Breast epithelium (tissue), 4 donors: ENCODE measurements at regions not wholly inside any gene's neighbourhood (a gene's known extent, or its start where the extent isn't known, plus 50 kb on each side); places are given as distances from the start of the nearest gene placed in this dataset.

ENCODE experiments used
- DNase-seq, 2 donors: peaks; one replicate each; pipeline ENCODE4 v3.0.0-alpha.2; 2019; ENCODE audit warnings: low spot score in 2 of 2
- H3K27ac ChIP-seq, 2 donors: fragments of 200-600 bp; sonication (generic) in 1 of 2; one replicate each; pipeline ENCODE4 v1.5.1; 2016 to 2019; ENCODE audit warnings: mild to moderate bottlenecking in 1 of 2
- H3K27me3 ChIP-seq, 2 donors: fragments of 200-600 bp; sonication (generic) in 1 of 2; one replicate each; pipeline versions ENCODE4 v1.5.1 to v1.6.0; 2017 to 2019; ENCODE audit warnings: control low read depth in 1 of 2, mild to moderate bottlenecking in 1 of 2
- H3K36me3 ChIP-seq: fragments of 200-600 bp; one replicate; pipeline ENCODE4 v1.5.1; 2019
- H3K4me1 ChIP-seq, 2 donors: fragments of 200-600 bp; sonication (generic); one replicate each; pipeline ENCODE4 v1.5.1; 2016 to 2019; ENCODE audit warnings: control low read depth in 1 of 2
- H3K4me3 ChIP-seq, 3 donors: fragments of 200-600 bp; sonication (generic); 1 replicate in 2 of 3; 2 replicates in 1 of 3; pipeline ENCODE4 v1.5.1; 2016 to 2019; ENCODE audit warnings: mild to moderate bottlenecking in 3 of 3, moderate library complexity in 2 of 3
- H3K9me3 ChIP-seq, 2 donors: fragments of 200-600 bp; sonication (generic) in 1 of 2; one replicate each; pipeline ENCODE4 v1.5.1; 2016 to 2019; ENCODE audit warnings: control low read depth in 1 of 2
- POLR2A ChIP-seq: fragments of 450-650 bp; IDR thresholded peaks from one replicate; pipeline ENCODE4 v1.6.1; 2016; ENCODE audit warnings: antibody characterized with exemption, mild to moderate bottlenecking, moderate library complexity
- POLR2AphosphoS5 ChIP-seq, 3 donors: sonication (generic); formaldehyde crosslinking; IDR thresholded peaks; one replicate each; pipeline ENCODE4 v1.6.1; 2017; ENCODE audit warnings: antibody characterized with exemption in 3 of 3
- intact Hi-C: fragments of 100-400 bp; cut with DNase I; formaldehyde crosslinking; loops from one replicate; pipeline ENCODE4 v1.15.1; 2023; ENCODE audit warnings: low total_unique reads
- TF ChIP-seq, protein P1 (sequence below), 3 donors: fragments of 450-650 bp; IDR thresholded peaks; one replicate each; pipeline ENCODE4 v1.5.1; 2016 to 2017; ENCODE audit warnings: antibody characterized with exemption in 3 of 3, mild to moderate bottlenecking in 3 of 3, moderate library complexity in 3 of 3

DNA sequence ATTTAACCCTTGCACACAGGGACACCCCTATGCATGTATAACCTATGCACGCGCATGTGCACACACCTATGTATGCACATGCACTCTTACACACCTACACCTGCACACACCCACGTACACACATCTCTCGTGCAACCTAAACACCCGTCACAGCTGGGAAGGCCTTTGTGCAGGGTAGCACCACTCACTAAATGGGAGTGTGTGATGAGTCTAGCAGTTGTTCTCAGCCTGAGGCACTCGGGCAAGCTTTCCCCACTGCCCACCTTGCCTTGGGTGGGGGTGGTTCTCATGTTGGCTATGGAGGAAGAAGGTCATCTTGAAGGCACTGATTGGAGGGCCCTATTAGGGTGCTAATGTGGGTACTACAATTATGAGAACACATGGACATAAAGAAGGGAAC, 85.8 kb downstream of the DLL1 start:
- peak in 1 of 2 donors; percentile 9 for DNase-seq
- no peak for TF ChIP-seq POLR2AphosphoS5 (IDR thresholded peaks at IDR 0.05)
- TF ChIP-seq, protein P1, sequence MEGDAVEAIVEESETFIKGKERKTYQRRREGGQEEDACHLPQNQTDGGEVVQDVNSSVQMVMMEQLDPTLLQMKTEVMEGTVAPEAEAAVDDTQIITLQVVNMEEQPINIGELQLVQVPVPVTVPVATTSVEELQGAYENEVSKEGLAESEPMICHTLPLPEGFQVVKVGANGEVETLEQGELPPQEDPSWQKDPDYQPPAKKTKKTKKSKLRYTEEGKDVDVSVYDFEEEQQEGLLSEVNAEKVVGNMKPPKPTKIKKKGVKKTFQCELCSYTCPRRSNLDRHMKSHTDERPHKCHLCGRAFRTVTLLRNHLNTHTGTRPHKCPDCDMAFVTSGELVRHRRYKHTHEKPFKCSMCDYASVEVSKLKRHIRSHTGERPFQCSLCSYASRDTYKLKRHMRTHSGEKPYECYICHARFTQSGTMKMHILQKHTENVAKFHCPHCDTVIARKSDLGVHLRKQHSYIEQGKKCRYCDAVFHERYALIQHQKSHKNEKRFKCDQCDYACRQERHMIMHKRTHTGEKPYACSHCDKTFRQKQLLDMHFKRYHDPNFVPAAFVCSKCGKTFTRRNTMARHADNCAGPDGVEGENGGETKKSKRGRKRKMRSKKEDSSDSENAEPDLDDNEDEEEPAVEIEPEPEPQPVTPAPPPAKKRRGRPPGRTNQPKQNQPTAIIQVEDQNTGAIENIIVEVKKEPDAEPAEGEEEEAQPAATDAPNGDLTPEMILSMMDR (IDR thresholded peaks at IDR 0.05) = no peak
- no peak for TF ChIP-seq POLR2A
- intact Hi-C loops = no loop called here
- Histone ChIP-seq H3K9me3 (no peaks in the 10 kb centered on the region), H3K36me3 (no peaks in the 10 kb centered on the region), H3K4me1 (no peaks in the 10 kb centered on the region), H3K4me3 (no peak overlapping the region), H3K27me3 (peaks cover 0 to 11% of the 10 kb centered on the region in 2 donors), H3K27ac (no peak overlapping the region)

DNA sequence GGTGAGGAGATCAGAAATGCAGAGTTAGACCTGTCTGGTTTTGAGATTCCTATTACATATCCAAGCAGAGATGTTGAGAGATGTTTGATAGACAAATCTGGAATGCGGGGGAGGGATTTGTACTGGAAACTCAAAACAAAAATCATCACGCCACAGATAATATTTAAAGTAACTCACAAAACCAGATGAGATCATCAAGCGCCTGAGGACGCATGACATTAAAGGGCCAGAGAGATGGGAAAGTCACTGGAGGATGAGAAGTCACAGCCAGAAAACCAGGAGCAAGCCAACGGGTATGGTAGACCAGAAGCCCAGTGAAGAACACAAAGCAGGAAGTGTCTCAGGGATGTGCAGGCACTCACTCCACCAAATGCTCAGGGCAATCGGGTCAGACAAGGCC, 87.7 kb downstream of the DLL1 start:
- Histone ChIP-seq H3K27ac (no peak overlapping the region), H3K4me1 (no peaks in the 10 kb centered on the region), H3K36me3 (no peaks in the 10 kb centered on the region), H3K4me3 (no peak overlapping the region), H3K27me3 (peaks cover 0 to 2% of the 10 kb centered on the region in 2 donors), H3K9me3 (no peaks in the 10 kb centered on the region)
- TF ChIP-seq POLR2AphosphoS5 (IDR thresholded peaks at IDR 0.05) = no peak
- TF ChIP-seq, protein P1 (IDR thresholded peaks at IDR 0.05) = no peak
- intact Hi-C loops = no loop called here
- peak in 1 of 2 donors; percentile 13 for DNase-seq

DNA sequence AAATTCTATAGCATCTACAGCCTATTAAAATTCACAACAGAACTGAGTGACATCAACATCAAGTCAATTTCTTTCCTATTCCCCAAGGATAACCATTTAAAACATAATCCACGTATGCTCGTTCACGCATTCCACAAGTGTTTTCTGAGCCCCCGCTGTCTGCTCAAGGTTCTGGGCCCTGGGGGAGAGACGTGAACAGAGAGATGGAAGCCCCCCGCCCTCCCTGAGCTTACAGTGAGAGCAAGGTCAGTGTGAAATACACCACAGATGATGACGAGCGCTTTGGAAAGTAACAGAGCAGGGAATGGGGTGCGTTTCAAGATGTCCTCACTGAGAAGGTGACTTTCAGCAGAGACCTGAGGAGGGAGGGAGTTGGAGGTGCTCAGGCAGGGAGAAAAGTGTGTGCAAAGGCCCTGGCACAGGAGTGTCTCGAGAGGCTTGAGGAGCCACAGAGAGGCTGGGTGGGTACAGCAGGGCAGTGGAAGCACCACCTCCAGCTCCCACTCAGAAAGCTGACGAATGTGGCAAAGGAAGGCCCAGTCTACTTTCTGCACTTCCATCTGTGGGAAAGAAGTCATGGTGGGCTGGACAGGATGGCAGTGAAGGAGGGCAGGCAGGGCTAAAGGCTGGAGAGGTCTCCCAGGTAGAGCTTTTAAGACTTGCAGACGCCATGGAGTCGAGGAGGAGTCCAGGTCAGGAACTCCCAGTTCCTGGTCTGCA, 88.3 kb downstream of the DLL1 start:
- no peak for TF ChIP-seq POLR2AphosphoS5 (IDR thresholded peaks at IDR 0.05)
- TF ChIP-seq, protein P1 (IDR thresholded peaks at IDR 0.05) = no peak
- H3K27ac ChIP-seq = no peak overlapping the region
- H3K4me1 ChIP-seq = no peaks in the 10 kb centered on the region
- no peak overlapping the region for H3K4me3 ChIP-seq
- H3K36me3 ChIP-seq = no peaks in the 10 kb centered on the region
- no peaks in the 10 kb centered on the region for H3K9me3 ChIP-seq
- peak in 1 of 2 donors; percentile 6 for DNase-seq
- intact Hi-C loops = no loop called here
- H3K27me3 ChIP-seq = no peaks in the 10 kb centered on the region

DNA sequence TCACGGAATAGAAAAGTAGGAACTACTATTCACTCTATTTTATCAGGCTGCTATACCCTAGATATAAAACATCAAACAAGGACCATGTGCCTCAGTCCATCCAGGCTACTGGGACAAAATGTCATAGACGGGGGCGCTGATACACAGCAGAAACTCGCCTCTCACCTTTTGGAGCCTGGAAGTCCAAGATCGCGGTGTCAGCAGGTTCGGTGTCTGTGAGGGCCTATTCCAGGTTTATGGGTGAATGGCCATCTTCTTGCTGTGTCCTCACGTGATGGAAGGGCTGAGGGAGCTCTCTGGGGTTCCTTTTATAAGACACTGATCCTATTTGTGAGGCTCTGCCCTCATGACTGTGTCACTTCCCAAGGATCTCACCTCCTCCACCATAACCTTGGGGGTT, 89.5 kb downstream of the DLL1 start:
- Histone ChIP-seq H3K36me3 (no peaks in the 10 kb centered on the region), H3K27me3 (no peaks in the 10 kb centered on the region), H3K4me3 (no peak overlapping the region), H3K27ac (peak overlapping the region in 1 of 2 donors; percentile 79), H3K9me3 (no peaks in the 10 kb centered on the region), H3K4me1 (no peaks in the 10 kb centered on the region)
- DNase-seq = peak in 1 of 2 donors; percentile 12
- intact Hi-C loops = no loop called here
- TF ChIP-seq POLR2AphosphoS5 (IDR thresholded peaks at IDR 0.05) (no peak), POLR2A (no peak)
- TF ChIP-seq, protein P1 (IDR thresholded peaks at IDR 0.05) = no peak

DNA sequence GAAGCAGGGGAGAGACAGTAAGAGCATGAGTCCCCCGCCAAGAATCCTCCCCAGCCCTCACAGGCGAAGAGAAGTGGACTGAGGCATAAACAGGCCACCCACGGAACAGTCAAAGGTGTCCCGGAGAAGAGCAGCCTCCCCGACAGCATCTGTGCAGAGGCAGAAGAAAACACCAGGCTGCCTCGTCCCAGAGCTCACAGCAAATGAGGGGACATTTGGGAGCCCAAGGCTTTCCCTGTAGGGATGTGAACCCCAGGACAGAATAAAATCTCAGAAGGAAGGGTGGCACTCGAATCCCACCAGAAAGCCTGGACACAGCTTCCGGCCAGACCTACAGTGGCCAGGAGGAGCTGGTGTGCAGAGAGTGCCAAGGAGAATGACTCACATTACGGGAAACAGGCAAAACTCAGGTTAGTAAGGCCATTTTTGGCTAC, 90.4 kb downstream of the DLL1 start:
- Histone ChIP-seq H3K27ac (peak overlapping the region; percentile 40 to 81), H3K27me3 (no peaks in the 10 kb centered on the region), H3K4me1 (no peaks in the 10 kb centered on the region), H3K4me3 (peak overlapping the region in 1 of 3 donors; percentile 13), H3K9me3 (no peaks in the 10 kb centered on the region), H3K36me3 (no peaks in the 10 kb centered on the region)
- DNase-seq = peak in 1 of 2 donors; percentile 50
- intact Hi-C loops = no loop called here
- TF ChIP-seq POLR2AphosphoS5 (IDR thresholded peaks at IDR 0.05) = peak in 1 of 3 donors; percentile 66
- no peak for TF ChIP-seq POLR2A
